Urinary bladder (tissue), 3 donors: ENCODE measurements at regions not wholly inside any gene's neighbourhood (a gene's known extent, or its start where the extent isn't known, plus 50 kb on each side); places are given as distances from the start of the nearest gene placed in this dataset.
"Not testable (repeated sequence)": the region's sequence is repeated elsewhere in the genome, so short reads cannot be mapped to it uniquely, and the experiment has no call there.

Experiments
- DNase-seq: peaks from one replicate; pipeline ENCODE4 v3.0.0-alpha.2; 2015; ENCODE audit errors: extremely low spot score
- H3K27ac ChIP-seq: one replicate; pipeline ENCODE4 v1.5.1; 2013; ENCODE audit warnings: low read depth, mild to moderate bottlenecking, moderate library complexity
- H3K36me3 ChIP-seq: one replicate; pipeline ENCODE4 v1.6.1; 2013; ENCODE audit warnings: mild to moderate bottlenecking, moderate library complexity; ENCODE audit not compliant: insufficient read depth
- H3K4me1 ChIP-seq: one replicate; pipeline ENCODE4 v1.6.1; 2013; ENCODE audit warnings: mild to moderate bottlenecking, moderate library complexity; ENCODE audit not compliant: insufficient read depth
- H3K4me3 ChIP-seq: one replicate; pipeline ENCODE4 v1.5.1; 2013; ENCODE audit warnings: low read depth, low read length
- WGBS: extraction: QIAGEN DNeasy Blood & Tissue Kit; methylation state at CpG from one replicate; pipeline ENCODE4 v1.1.7; 2013; 5-methylcytosine and 5-hydroxymethylcytosine counted together
- donor health status: healthy with polysubstance abuse.
- donor health status: healthy.

GRCh38 chr9:106039151-106039935, 345.0 kb downstream of the TMEM38B start:
- H3K36me3 ChIP-seq = no peaks in the 10 kb centered on the region
- H3K27ac ChIP-seq = no peak overlapping the region
- 92% methylated on average over 5 of the region's 5 CpGs for WGBS
- H3K4me3 ChIP-seq = no peak overlapping the region
- no peak for DNase-seq
- no peaks in the 10 kb centered on the region for H3K4me1 ChIP-seq

GRCh38 chr9:106041920-106042319, 347.6 kb downstream of the TMEM38B start:
- 100% methylated on average over 1 of the region's 1 CpG for WGBS
- not testable (repeated sequence) for H3K4me3 ChIP-seq, H3K27ac ChIP-seq, H3K36me3 ChIP-seq, H3K4me1 ChIP-seq, DNase-seq

GRCh38 chr9:106051545-106051944, 357.2 kb downstream of the TMEM38B start:
- Histone ChIP-seq H3K4me1 (no peaks in the 10 kb centered on the region), H3K27ac (no peak overlapping the region), H3K36me3 (no peaks in the 10 kb centered on the region), H3K4me3 (no peak overlapping the region)
- DNase-seq = no peak
- WGBS = 80% methylated on average over 3 of the region's 3 CpGs

- WGBS = 70% methylated on average over 2 of the region's 2 CpGs
- Histone ChIP-seq H3K4me1 (no peaks in the 10 kb centered on the region), H3K27ac (no peak overlapping the region)
Observed at GRCh38 chr9:106052166-106052565, 357.8 kb downstream of the TMEM38B start.

GRCh38 chr9:106052735-106053134, 358.4 kb downstream of the TMEM38B start:
- H3K4me3 ChIP-seq = no peak overlapping the region
- no peak for DNase-seq
- H3K36me3 ChIP-seq = no peaks in the 10 kb centered on the region
- no peak overlapping the region for H3K27ac ChIP-seq
- 70% methylated on average over 2 of the region's 2 CpGs for WGBS
- H3K4me1 ChIP-seq = no peaks in the 10 kb centered on the region

More at GRCh38 chr9:106052166-106052565, 357.8 kb downstream of the TMEM38B start:
- no peak for DNase-seq
- no peaks in the 10 kb centered on the region for H3K36me3 ChIP-seq
- H3K4me3 ChIP-seq = no peak overlapping the region

GRCh38 chr9:106056328-106056727, 362.0 kb downstream of the TMEM38B start:
- Histone ChIP-seq H3K27ac (no peak overlapping the region), H3K36me3 (no peaks in the 10 kb centered on the region), H3K4me1 (no peaks in the 10 kb centered on the region), H3K4me3 (no peak overlapping the region)
- no peak for DNase-seq

- no peak overlapping the region for H3K4me3 ChIP-seq
- H3K27ac ChIP-seq = no peak overlapping the region
- H3K36me3 ChIP-seq = no peaks in the 10 kb centered on the region
- 96% methylated on average over 8 of the region's 8 CpGs for WGBS
- no peak for DNase-seq
- no peaks in the 10 kb centered on the region for H3K4me1 ChIP-seq
Observed at GRCh38 chr9:106058460-106058859, 364.1 kb downstream of the TMEM38B start.

- H3K4me3 ChIP-seq = no peak overlapping the region
- H3K27ac ChIP-seq = no peak overlapping the region
- no peaks in the 10 kb centered on the region for H3K4me1 ChIP-seq
- H3K36me3 ChIP-seq = no peaks in the 10 kb centered on the region
- 84% methylated on average over 8 of the region's 8 CpGs for WGBS
- DNase-seq = no peak
Observed at GRCh38 chr9:106059886-106060285, 365.5 kb downstream of the TMEM38B start.

- H3K4me1 ChIP-seq = no peaks in the 10 kb centered on the region
- no peak overlapping the region for H3K27ac ChIP-seq
- DNase-seq = no peak
- no peak overlapping the region for H3K4me3 ChIP-seq
- no peaks in the 10 kb centered on the region for H3K36me3 ChIP-seq
Observed at GRCh38 chr9:106060885-106061284, 366.5 kb downstream of the TMEM38B start.

GRCh38 chr9:106062250-106062649, 367.9 kb downstream of the TMEM38B start:
- Histone ChIP-seq H3K36me3 (no peaks in the 10 kb centered on the region), H3K27ac (no peak overlapping the region), H3K4me3 (no peak overlapping the region), H3K4me1 (no peaks in the 10 kb centered on the region)
- no peak for DNase-seq

GRCh38 chr9:106065136-106065535, 370.8 kb downstream of the TMEM38B start:
- Histone ChIP-seq H3K36me3 (no peaks in the 10 kb centered on the region), H3K4me1 (no peaks in the 10 kb centered on the region), H3K27ac (no peak overlapping the region), H3K4me3 (no peak overlapping the region)
- WGBS = 73% methylated on average over 3 of the region's 3 CpGs
- no peak for DNase-seq

GRCh38 chr9:106065579-106066214, 371.4 kb downstream of the TMEM38B start:
- DNase-seq = no peak
- Histone ChIP-seq H3K36me3 (no peaks in the 10 kb centered on the region), H3K27ac (no peak overlapping the region), H3K4me3 (no peak overlapping the region), H3K4me1 (no peaks in the 10 kb centered on the region)
- 79% methylated on average over 2 of the region's 2 CpGs for WGBS

GRCh38 chr9:106066940-106067524, 372.7 kb downstream of the TMEM38B start:
- Histone ChIP-seq H3K36me3 (no peaks in the 10 kb centered on the region), H3K4me1 (no peaks in the 10 kb centered on the region), H3K4me3 (no peak overlapping the region), H3K27ac (no peak overlapping the region)
- WGBS = 54% methylated on average over 8 of the region's 8 CpGs
- DNase-seq = no peak

- no peak overlapping the region for H3K27ac ChIP-seq
- no peaks in the 10 kb centered on the region for H3K36me3 ChIP-seq
- DNase-seq = no peak
- H3K4me1 ChIP-seq = no peaks in the 10 kb centered on the region
- no peak overlapping the region for H3K4me3 ChIP-seq
- WGBS = 65% methylated on average over 2 of the region's 2 CpGs
Observed at GRCh38 chr9:106069241-106069640, 374.9 kb downstream of the TMEM38B start.
